ENCODE measurements at regions not wholly inside any gene's neighbourhood (a gene's known extent, or its start where the extent isn't known, plus 50 kb on each side); places are given as distances from the start of the nearest gene placed in this dataset.

DNA sequence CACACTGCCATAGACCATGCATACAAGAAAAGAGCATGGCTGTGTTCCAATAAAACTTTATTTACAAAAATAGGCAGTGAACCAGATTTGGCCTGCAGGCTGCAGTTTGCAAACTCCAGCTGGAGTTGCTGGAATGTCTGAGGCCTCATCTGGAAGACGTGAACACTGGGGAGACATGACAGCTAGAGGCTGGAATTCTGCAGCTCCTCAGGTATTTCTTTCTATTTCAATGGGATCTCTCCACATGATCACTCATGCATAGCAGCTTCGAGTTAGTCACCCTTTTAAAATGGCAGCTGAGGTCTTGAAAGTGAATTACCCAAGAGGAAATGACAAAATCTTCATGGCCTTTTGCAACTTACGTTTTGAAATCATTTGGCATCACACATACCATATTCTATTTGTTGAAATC, 52.6 kb upstream of the BET1 start:
- TF ChIP-seq, protein P1, sequence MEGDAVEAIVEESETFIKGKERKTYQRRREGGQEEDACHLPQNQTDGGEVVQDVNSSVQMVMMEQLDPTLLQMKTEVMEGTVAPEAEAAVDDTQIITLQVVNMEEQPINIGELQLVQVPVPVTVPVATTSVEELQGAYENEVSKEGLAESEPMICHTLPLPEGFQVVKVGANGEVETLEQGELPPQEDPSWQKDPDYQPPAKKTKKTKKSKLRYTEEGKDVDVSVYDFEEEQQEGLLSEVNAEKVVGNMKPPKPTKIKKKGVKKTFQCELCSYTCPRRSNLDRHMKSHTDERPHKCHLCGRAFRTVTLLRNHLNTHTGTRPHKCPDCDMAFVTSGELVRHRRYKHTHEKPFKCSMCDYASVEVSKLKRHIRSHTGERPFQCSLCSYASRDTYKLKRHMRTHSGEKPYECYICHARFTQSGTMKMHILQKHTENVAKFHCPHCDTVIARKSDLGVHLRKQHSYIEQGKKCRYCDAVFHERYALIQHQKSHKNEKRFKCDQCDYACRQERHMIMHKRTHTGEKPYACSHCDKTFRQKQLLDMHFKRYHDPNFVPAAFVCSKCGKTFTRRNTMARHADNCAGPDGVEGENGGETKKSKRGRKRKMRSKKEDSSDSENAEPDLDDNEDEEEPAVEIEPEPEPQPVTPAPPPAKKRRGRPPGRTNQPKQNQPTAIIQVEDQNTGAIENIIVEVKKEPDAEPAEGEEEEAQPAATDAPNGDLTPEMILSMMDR (IDR thresholded peaks at IDR 0.05): no peak
- no peak for TF ChIP-seq POLR2A (IDR thresholded peaks at IDR 0.05)
